ENCODE measurements at regions not wholly inside any gene's neighbourhood (a gene's known extent, or its start where the extent isn't known, plus 50 kb on each side); places are given as distances from the start of the nearest gene placed in this dataset.

- Histone ChIP-seq H3K18ac (ENCODE audit: low read depth in 1 of 2, low read length in 2 of 2) (no peak overlapping the region), H3K14ac (ENCODE audit: low read length in 2 of 2) (no peak overlapping the region), H3K79me1 (replicated peaks; ENCODE audit: low read length, poor library complexity, severe bottlenecking) (no peaks in the 10 kb centered on the region), H3K4me1 (ENCODE audit: control insufficient read depth, insufficient read depth, low read depth, low read length) (no peaks in the 10 kb centered on the region), H3K27ac (ENCODE audit: low read length, poor library complexity, severe bottlenecking) (no peak overlapping the region), H3K9ac (ENCODE audit: low read length) (no peak overlapping the region), H2AK5ac (ENCODE audit: low read length, severe bottlenecking) (no peak overlapping the region), H3K4ac (ENCODE audit: low read depth in 1 of 2, low read length in 2 of 2) (no peak overlapping the region), H3K4me3 (ENCODE audit: insufficient read depth in 1 of 2, low read depth in 1 of 2, low read length in 2 of 2) (no peak overlapping the region), H3K36me3 (ENCODE audit: control insufficient read depth in 1 of 2, insufficient read depth in 2 of 2, low read depth in 1 of 2, low read length in 2 of 2) (no peaks in the 10 kb centered on the region), H3K23ac (ENCODE audit: low read length in 2 of 2) (no peak overlapping the region), H3K9me3 (ENCODE audit: control insufficient read depth, low read length) (no peaks in the 10 kb centered on the region), H2BK12ac (ENCODE audit: low read length in 2 of 2) (no peak overlapping the region), H4K91ac (ENCODE audit: low read length) (no peak overlapping the region), H2AFZ (ENCODE audit: low read depth, low read length) (no peak overlapping the region), H2BK120ac (ENCODE audit: low read depth, low read length) (no peak overlapping the region), H2BK5ac (ENCODE audit: low read depth, low read length, poor library complexity, severe bottlenecking) (no peak overlapping the region), H3K27me3 (ENCODE audit: control insufficient read depth in 1 of 2, insufficient read depth in 1 of 2, low read length in 2 of 2) (peaks cover 7 to 12% of the 10 kb centered on the region in 2 experiments), H3K4me2 (ENCODE audit: low read length, poor library complexity, severe bottlenecking) (no peak overlapping the region), H2BK15ac (ENCODE audit: low read depth, poor library complexity, severe bottlenecking) (no peak overlapping the region), H4K8ac (ENCODE audit: low read length) (no peak overlapping the region)
- DNase-seq, result no peak
- 92% methylated on average over 2 of the region's 2 CpGs for WGBS
These were observed 170.3 kb upstream of the MITF start for GRCh38 chr3:69568951-69569350.

DNA sequence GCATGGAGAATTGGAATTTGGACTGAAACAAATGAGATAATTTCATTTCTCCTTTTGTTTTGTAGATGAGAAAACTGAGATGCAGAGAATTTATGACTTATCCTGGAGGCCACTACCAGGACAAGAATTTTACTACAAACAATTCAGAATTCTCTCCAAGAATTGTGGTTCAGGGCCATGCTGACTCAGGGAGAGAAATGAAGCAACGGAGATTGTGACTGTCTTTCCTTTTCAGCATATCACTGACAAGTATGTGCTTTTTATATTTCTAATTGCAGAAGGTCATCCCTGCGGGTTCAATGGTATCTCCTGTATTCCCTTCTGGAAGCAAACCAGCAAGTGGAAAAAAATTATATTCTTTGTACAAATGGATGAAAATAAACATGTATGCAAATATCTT is 170.8 kb upstream of the MITF start:
- H3K14ac ChIP-seq (ENCODE audit: low read length in 2 of 2), result no peak overlapping the region
- peaks cover 7 to 12% of the 10 kb centered on the region in 2 experiments for H3K27me3 ChIP-seq (ENCODE audit: control insufficient read depth in 1 of 2, insufficient read depth in 1 of 2, low read length in 2 of 2)
- no peak overlapping the region for H2BK120ac ChIP-seq (ENCODE audit: low read depth, low read length)
- no peak overlapping the region for H3K27ac ChIP-seq (ENCODE audit: low read length, poor library complexity, severe bottlenecking)
- H2BK15ac ChIP-seq (ENCODE audit: low read depth, poor library complexity, severe bottlenecking), result no peak overlapping the region
- H3K4ac ChIP-seq (ENCODE audit: low read depth in 1 of 2, low read length in 2 of 2), result no peak overlapping the region
- DNase-seq, result no peak
- no peaks in the 10 kb centered on the region for H3K79me1 ChIP-seq (replicated peaks; ENCODE audit: low read length, poor library complexity, severe bottlenecking)
- H3K9me3 ChIP-seq (ENCODE audit: control insufficient read depth, low read length), result no peaks in the 10 kb centered on the region
- no peak overlapping the region for H2BK5ac ChIP-seq (ENCODE audit: low read depth, low read length, poor library complexity, severe bottlenecking)
- H3K4me1 ChIP-seq (ENCODE audit: control insufficient read depth, insufficient read depth, low read depth, low read length), result no peaks in the 10 kb centered on the region
- H3K9ac ChIP-seq (ENCODE audit: low read length), result no peak overlapping the region
- no peak overlapping the region for H3K4me3 ChIP-seq (ENCODE audit: insufficient read depth in 1 of 2, low read depth in 1 of 2, low read length in 2 of 2)
- H2AFZ ChIP-seq (ENCODE audit: low read depth, low read length), result no peak overlapping the region
- H3K18ac ChIP-seq (ENCODE audit: low read depth in 1 of 2, low read length in 2 of 2), result no peak overlapping the region
- H4K8ac ChIP-seq (ENCODE audit: low read length), result no peak overlapping the region
- H4K91ac ChIP-seq (ENCODE audit: low read length), result no peak overlapping the region
- no peaks in the 10 kb centered on the region for H3K36me3 ChIP-seq (ENCODE audit: control insufficient read depth in 1 of 2, insufficient read depth in 2 of 2, low read depth in 1 of 2, low read length in 2 of 2)
- H2BK12ac ChIP-seq (ENCODE audit: low read length in 2 of 2), result no peak overlapping the region
- no peak overlapping the region for H2AK5ac ChIP-seq (ENCODE audit: low read length, severe bottlenecking)
- WGBS, result no CpG with 5 or more reads among the region's 2 CpGs
- no peak overlapping the region for H3K4me2 ChIP-seq (ENCODE audit: low read length, poor library complexity, severe bottlenecking)
- no peak overlapping the region for H3K23ac ChIP-seq (ENCODE audit: low read length in 2 of 2)

- Histone ChIP-seq H3K9me3 (ENCODE audit: control insufficient read depth, low read length) (no peaks in the 10 kb centered on the region), H3K27ac (ENCODE audit: low read length, poor library complexity, severe bottlenecking) (no peak overlapping the region), H2BK120ac (ENCODE audit: low read depth, low read length) (no peak overlapping the region), H3K36me3 (ENCODE audit: control insufficient read depth in 1 of 2, insufficient read depth in 2 of 2, low read depth in 1 of 2, low read length in 2 of 2) (no peaks in the 10 kb centered on the region), H3K9ac (ENCODE audit: low read length) (no peak overlapping the region), H2BK12ac (ENCODE audit: low read length in 2 of 2) (no peak overlapping the region), H3K18ac (ENCODE audit: low read depth in 1 of 2, low read length in 2 of 2) (no peak overlapping the region), H4K8ac (ENCODE audit: low read length) (no peak overlapping the region), H3K4ac (ENCODE audit: low read depth in 1 of 2, low read length in 2 of 2) (no peak overlapping the region), H2AFZ (ENCODE audit: low read depth, low read length) (no peak overlapping the region), H2AK5ac (ENCODE audit: low read length, severe bottlenecking) (no peak overlapping the region), H3K4me1 (ENCODE audit: control insufficient read depth, insufficient read depth, low read depth, low read length) (no peaks in the 10 kb centered on the region), H2BK5ac (ENCODE audit: low read depth, low read length, poor library complexity, severe bottlenecking) (no peak overlapping the region), H3K14ac (ENCODE audit: low read length in 2 of 2) (no peak overlapping the region), H3K27me3 (ENCODE audit: control insufficient read depth in 1 of 2, insufficient read depth in 1 of 2, low read length in 2 of 2) (peaks cover 7 to 12% of the 10 kb centered on the region in 2 experiments), H2BK15ac (ENCODE audit: low read depth, poor library complexity, severe bottlenecking) (no peak overlapping the region), H3K23ac (ENCODE audit: low read length in 2 of 2) (no peak overlapping the region), H3K4me3 (ENCODE audit: insufficient read depth in 1 of 2, low read depth in 1 of 2, low read length in 2 of 2) (no peak overlapping the region), H3K4me2 (ENCODE audit: low read length, poor library complexity, severe bottlenecking) (no peak overlapping the region), H4K91ac (ENCODE audit: low read length) (no peak overlapping the region), H3K79me1 (replicated peaks; ENCODE audit: low read length, poor library complexity, severe bottlenecking) (no peaks in the 10 kb centered on the region)
- no peak for DNase-seq
- WGBS, result no CpG with 5 or more reads among the region's 2 CpGs
These were observed 171.6 kb upstream of the MITF start for GRCh38 chr3:69567710-69568052.

- Histone ChIP-seq H2BK120ac (ENCODE audit: low read depth, low read length) (no peak overlapping the region), H3K4ac (ENCODE audit: low read depth in 1 of 2, low read length in 2 of 2) (no peak overlapping the region), H2AFZ (ENCODE audit: low read depth, low read length) (no peak overlapping the region), H3K27me3 (ENCODE audit: control insufficient read depth in 1 of 2, insufficient read depth in 1 of 2, low read length in 2 of 2) (peaks cover 7 to 12% of the 10 kb centered on the region in 2 experiments), H3K9me3 (ENCODE audit: control insufficient read depth, low read length) (no peaks in the 10 kb centered on the region), H2AK5ac (ENCODE audit: low read length, severe bottlenecking) (no peak overlapping the region), H2BK5ac (ENCODE audit: low read depth, low read length, poor library complexity, severe bottlenecking) (no peak overlapping the region), H3K4me3 (ENCODE audit: insufficient read depth in 1 of 2, low read depth in 1 of 2, low read length in 2 of 2) (no peak overlapping the region), H3K36me3 (ENCODE audit: control insufficient read depth in 1 of 2, insufficient read depth in 2 of 2, low read depth in 1 of 2, low read length in 2 of 2) (no peaks in the 10 kb centered on the region), H2BK12ac (ENCODE audit: low read length in 2 of 2) (no peak overlapping the region), H3K14ac (ENCODE audit: low read length in 2 of 2) (no peak overlapping the region), H3K23ac (ENCODE audit: low read length in 2 of 2) (no peak overlapping the region), H3K27ac (ENCODE audit: low read length, poor library complexity, severe bottlenecking) (no peak overlapping the region), H4K8ac (ENCODE audit: low read length) (no peak overlapping the region), H2BK15ac (ENCODE audit: low read depth, poor library complexity, severe bottlenecking) (no peak overlapping the region), H3K9ac (ENCODE audit: low read length) (no peak overlapping the region), H3K4me1 (ENCODE audit: control insufficient read depth, insufficient read depth, low read depth, low read length) (no peaks in the 10 kb centered on the region), H3K4me2 (ENCODE audit: low read length, poor library complexity, severe bottlenecking) (no peak overlapping the region), H3K79me1 (replicated peaks; ENCODE audit: low read length, poor library complexity, severe bottlenecking) (no peaks in the 10 kb centered on the region), H3K18ac (ENCODE audit: low read depth in 1 of 2, low read length in 2 of 2) (no peak overlapping the region), H4K91ac (ENCODE audit: low read length) (no peak overlapping the region)
- WGBS, result 88% methylated on average over 4 of the region's 4 CpGs
- no peak for DNase-seq
These were observed 172.1 kb upstream of the MITF start for GRCh38 chr3:69567023-69567709.
